ENCODE measurements at regions not wholly inside any gene's neighbourhood (a gene's known extent, or its start where the extent isn't known, plus 50 kb on each side); places are given as distances from the start of the nearest gene placed in this dataset.

DNA sequence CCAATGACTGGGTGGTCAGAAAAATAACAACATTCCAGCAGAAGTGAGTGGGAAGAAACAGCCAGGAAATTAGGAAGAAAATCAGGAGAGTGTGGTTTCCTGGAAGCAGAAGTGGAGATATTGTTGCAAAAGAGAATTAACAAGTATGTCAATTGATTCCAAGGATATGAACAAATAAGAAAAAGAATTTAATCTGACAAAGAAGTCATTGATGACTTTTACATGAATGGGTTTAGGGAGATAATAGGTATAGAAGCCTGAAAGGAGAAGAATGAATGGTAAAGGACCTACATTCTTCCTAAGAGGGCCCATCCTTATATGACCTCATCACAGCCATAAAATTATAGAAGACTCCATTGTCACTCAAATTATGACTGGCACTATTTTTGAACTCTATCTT is 1440.1 kb downstream of the OTOL1 start:
- TF ChIP-seq CTCF (IDR thresholded peaks at IDR 0.05) (no peak), SMAD3 (CRISPR knock-in tag; IDR thresholded peaks at IDR 0.05; ENCODE audit: borderline replicate concordance) (no peak), NFYB (CRISPR knock-in tag; conservative IDR thresholded peaks at IDR 0.05; ENCODE audit: low read depth) (no peak), KAT7 (CRISPR knock-in tag; IDR thresholded peaks at IDR 0.05; ENCODE audit: borderline replicate concordance) (no peak), FOXK1 (CRISPR knock-in tag; IDR thresholded peaks at IDR 0.05) (no peak), USF2 (CRISPR knock-in tag; IDR thresholded peaks at IDR 0.05) (no peak)

Data from WTC11 (cell line).